Stomach smooth muscle (tissue), 2 donors: ENCODE measurements at regions not wholly inside any gene's neighbourhood (a gene's known extent, or its start where the extent isn't known, plus 50 kb on each side); places are given as distances from the start of the nearest gene placed in this dataset.

Experiments used
- H3K27ac ChIP-seq: one replicate; pipeline ENCODE4 v1.7.0; 2013; ENCODE audit warnings: mild to moderate bottlenecking, low read length, inconsistent platforms
- H3K27me3 ChIP-seq, 2 donors: one replicate each; pipeline ENCODE4 v1.7.0; 2013; ENCODE audit warnings: low read length in 2 of 2; ENCODE audit not compliant: insufficient read depth in 2 of 2, control insufficient read depth in 1 of 2
- H3K36me3 ChIP-seq, 2 donors: one replicate each; pipeline ENCODE4 v1.7.0; 2013; ENCODE audit warnings: low read length in 2 of 2; ENCODE audit not compliant: control insufficient read depth in 2 of 2, insufficient read depth in 2 of 2
- H3K4me1 ChIP-seq: one replicate; pipeline ENCODE4 v1.7.0; 2013; ENCODE audit warnings: low read length; ENCODE audit not compliant: control insufficient read depth, insufficient read depth
- H3K4me3 ChIP-seq, 2 donors: one replicate each; pipeline ENCODE4 v1.7.0; 2013; ENCODE audit warnings: low read length in 2 of 2
- H3K9ac ChIP-seq, 2 donors: one replicate each; pipeline ENCODE4 v1.7.0; 2013; ENCODE audit warnings: low read length in 2 of 2, mild to moderate bottlenecking in 1 of 2
- H3K9me3 ChIP-seq, 2 donors: one replicate each; pipeline ENCODE4 v1.7.0; 2013; ENCODE audit warnings: low read length in 2 of 2; ENCODE audit not compliant: control insufficient read depth in 2 of 2
- donor health status: healthy.
- donor health status: Pancreatic carcinoma.

DNA sequence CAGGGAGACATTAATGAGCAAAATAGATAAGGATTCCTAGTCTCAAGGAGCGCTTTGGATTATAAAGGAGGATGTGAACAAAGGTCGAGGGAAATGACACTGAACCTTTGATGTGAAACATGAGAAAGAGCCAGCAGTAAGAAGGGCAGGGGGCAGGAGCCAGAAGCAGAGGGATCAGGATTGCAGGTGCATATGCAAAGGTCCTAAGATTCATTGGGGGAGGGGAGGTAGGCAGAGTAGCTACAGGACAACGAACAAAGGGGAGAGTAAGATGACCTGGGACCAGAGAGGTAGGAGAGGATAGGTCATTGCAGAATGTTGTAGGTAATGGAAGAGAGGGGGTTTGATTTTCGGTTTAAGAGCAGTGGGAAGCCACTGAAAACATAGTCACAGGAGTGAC lies 129.2 kb upstream of the TRPM3 start:
- Histone ChIP-seq H3K36me3 (no peaks in the 10 kb centered on the region), H3K4me3 (no peak overlapping the region)

DNA sequence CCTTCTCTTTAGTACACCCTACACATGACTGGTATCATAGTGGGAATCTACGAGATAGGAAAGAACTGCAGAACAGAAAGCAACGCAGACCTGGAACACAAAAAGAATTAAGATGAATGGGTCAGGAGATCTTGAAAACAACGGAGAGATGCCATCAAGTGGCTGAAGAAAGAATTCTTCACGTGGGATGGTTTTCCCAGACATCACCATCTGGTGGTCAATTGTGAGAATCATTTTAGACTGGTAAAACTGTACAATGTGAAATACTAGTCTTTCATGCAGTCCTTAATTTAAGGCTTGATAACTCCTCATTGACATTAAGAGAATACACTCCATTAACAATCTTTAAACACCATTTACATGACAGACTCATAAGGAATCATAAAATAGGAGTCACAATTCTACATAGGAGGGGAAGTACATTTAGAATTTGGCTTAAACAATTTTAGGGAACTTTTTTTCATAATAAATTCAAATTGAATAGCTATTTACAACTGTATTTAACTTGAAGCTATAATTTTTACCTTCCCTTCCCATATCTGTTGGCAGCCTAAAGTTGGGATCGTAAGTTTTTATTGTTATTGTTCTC lies 128.4 kb upstream of the TRPM3 start:
- Histone ChIP-seq H3K4me3 (no peak overlapping the region), H3K36me3 (no peaks in the 10 kb centered on the region), H3K9ac (no peak overlapping the region), H3K27me3 (no peaks in the 10 kb centered on the region), H3K4me1 (no peaks in the 10 kb centered on the region), H3K9me3 (no peaks in the 10 kb centered on the region), H3K27ac (no peak overlapping the region)

More for the DNA sequence above, 129.2 kb upstream of the TRPM3 start:
- Histone ChIP-seq H3K4me1 (no peaks in the 10 kb centered on the region), H3K27ac (no peak overlapping the region), H3K27me3 (no peaks in the 10 kb centered on the region), H3K9ac (no peak overlapping the region), H3K9me3 (no peaks in the 10 kb centered on the region)

DNA sequence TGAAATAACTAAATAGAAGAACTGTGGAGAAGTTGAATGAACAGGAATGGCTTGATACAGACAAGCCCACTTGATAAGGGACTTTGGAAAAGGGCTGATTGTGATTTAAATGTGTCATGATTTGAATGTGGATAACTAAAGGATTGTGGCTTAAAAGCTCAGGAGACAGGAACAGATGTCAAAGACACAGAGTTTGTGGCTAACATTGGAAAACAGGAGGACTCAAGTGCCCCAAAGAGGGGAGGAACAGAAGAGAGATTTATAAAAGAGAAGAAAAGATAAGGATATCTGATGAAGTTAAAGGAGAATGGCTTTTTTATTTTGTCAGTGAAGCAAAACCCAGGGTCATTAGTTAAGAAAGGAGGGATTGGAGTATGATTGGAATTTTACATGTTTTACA lies 124.2 kb upstream of the TRPM3 start:
- H3K4me3 ChIP-seq, result no peak overlapping the region
- no peaks in the 10 kb centered on the region for H3K4me1 ChIP-seq
- no peaks in the 10 kb centered on the region for H3K9me3 ChIP-seq
- H3K9ac ChIP-seq, result no peak overlapping the region
- no peaks in the 10 kb centered on the region for H3K27me3 ChIP-seq
- no peak overlapping the region for H3K27ac ChIP-seq
- H3K36me3 ChIP-seq, result no peaks in the 10 kb centered on the region

DNA sequence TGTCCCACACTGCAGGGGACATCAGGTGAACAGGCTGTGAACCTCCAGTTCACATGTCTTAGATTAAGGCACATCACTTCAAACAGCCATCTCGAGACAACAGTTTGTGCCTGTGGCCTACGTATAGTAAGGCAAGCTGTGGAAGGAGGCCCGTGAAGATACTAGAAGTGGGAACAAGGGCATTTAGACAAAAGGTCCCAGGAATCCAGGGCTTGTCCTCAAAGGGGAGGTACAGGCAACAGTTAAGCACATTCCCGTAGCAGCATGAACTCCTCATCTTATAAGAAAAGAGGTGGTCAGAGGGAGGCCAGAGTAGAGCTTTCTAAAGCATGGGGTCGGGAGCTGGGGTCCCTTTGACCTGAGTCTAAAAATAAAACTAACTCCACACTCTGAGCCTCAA lies 122.5 kb upstream of the TRPM3 start:
- no peaks in the 10 kb centered on the region for H3K4me1 ChIP-seq
- no peaks in the 10 kb centered on the region for H3K27me3 ChIP-seq
- no peak overlapping the region for H3K9ac ChIP-seq
- H3K9me3 ChIP-seq, result no peaks in the 10 kb centered on the region
- H3K4me3 ChIP-seq, result no peak overlapping the region
- no peak overlapping the region for H3K27ac ChIP-seq
- H3K36me3 ChIP-seq, result no peaks in the 10 kb centered on the region

DNA sequence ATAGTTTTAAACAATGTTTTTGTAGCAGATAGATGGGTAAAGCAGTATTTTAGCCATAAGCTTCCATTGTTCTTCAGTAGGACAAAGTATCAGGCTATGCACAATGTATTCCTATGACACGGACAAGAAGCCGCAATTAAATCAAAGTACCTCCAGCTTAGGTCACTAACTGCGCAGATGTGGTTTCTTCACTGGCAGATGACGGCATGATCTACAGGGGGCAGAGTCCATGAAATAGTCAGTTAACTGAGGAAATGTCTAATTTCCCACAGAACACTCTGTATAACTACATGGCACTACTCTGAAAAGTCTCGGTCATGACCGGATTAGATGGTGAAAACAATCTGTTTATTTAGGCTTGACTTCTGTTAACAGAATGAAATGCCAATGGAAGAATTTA lies 120.7 kb upstream of the TRPM3 start:
- no peaks in the 10 kb centered on the region for H3K27me3 ChIP-seq
- no peak overlapping the region for H3K9ac ChIP-seq
- no peaks in the 10 kb centered on the region for H3K9me3 ChIP-seq
- H3K4me3 ChIP-seq, result no peak overlapping the region
- H3K4me1 ChIP-seq, result no peaks in the 10 kb centered on the region
- no peaks in the 10 kb centered on the region for H3K36me3 ChIP-seq
- H3K27ac ChIP-seq, result no peak overlapping the region

DNA sequence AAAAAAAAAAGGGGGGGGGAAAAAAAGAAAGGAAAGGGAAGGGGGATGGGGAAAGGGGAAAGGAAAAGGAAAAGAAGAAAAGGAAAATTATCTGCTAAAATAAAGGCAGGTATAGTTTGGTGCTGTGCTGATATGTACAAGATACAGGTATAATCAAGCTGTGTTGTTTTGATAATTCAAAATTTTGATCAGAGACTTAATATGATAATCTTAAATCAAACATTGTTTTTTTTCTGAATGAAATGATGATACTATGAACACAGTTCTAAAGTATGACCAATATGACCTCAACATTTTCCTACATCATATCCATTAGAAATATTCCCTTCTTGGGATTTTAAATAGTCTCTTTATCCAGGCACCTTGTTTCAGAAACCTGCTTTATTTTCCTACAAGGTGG lies 115.6 kb upstream of the TRPM3 start:
- Histone ChIP-seq H3K4me3 (no peak overlapping the region), H3K27ac (no peak overlapping the region), H3K4me1 (no peaks in the 10 kb centered on the region)

DNA sequence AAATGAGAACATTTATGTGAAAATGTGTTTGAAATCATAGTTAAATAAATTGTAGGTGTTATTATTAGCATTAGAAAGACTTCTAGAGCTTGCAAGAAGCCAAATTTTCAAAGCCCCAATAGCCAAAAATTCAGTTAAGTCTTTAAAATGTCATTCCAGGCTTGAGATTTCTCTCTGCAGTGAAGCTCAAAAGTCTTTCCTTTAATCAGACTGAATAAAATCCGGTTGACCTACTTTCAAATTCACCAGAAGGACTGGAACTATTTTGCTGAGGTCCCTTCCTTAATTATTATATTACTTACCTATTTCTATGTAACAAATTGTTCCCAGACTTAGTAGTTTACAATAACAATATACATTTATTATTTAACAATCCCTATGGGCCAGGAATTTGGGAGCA lies 112.2 kb upstream of the TRPM3 start:
- H3K27me3 ChIP-seq, result no peaks in the 10 kb centered on the region
- H3K36me3 ChIP-seq, result no peaks in the 10 kb centered on the region
- H3K4me1 ChIP-seq, result no peaks in the 10 kb centered on the region
- no peaks in the 10 kb centered on the region for H3K9me3 ChIP-seq
- no peak overlapping the region for H3K9ac ChIP-seq
- H3K4me3 ChIP-seq, result no peak overlapping the region
- no peak overlapping the region for H3K27ac ChIP-seq

More for the DNA sequence above, 115.6 kb upstream of the TRPM3 start:
- Histone ChIP-seq H3K36me3 (no peaks in the 10 kb centered on the region), H3K27me3 (no peaks in the 10 kb centered on the region), H3K9me3 (no peaks in the 10 kb centered on the region), H3K9ac (no peak overlapping the region)

DNA sequence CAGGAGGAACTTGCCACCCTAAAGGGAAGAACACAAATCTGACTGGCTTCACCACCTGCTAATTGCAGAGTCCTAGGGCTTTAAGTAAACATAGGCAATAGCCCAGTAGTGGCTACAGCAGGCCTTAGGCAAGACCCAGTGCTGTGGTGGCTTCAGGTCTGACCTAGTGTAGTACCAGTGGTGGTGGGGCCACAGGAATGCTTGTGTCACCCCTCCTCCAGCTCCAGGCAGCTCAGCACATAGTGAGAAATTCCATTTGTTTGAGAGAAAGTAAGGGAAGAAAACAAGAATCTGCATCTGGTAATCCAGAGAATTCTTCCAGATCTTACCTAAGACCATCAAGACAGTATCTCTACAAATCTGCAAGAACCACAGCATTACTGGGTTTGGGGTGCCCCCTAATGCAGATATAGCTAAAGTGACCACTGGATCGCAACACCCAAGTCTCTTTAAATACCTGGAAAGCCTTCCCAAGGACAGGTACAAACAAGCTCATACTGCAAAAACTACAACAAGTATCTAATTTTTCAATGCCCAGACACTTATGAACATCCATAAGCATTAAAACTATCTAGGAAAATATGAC lies 102.6 kb upstream of the TRPM3 start:
- Histone ChIP-seq H3K9me3 (no peaks in the 10 kb centered on the region), H3K27me3 (no peaks in the 10 kb centered on the region), H3K4me3 (no peak overlapping the region), H3K36me3 (no peaks in the 10 kb centered on the region), H3K27ac (no peak overlapping the region), H3K4me1 (no peaks in the 10 kb centered on the region), H3K9ac (no peak overlapping the region)

DNA sequence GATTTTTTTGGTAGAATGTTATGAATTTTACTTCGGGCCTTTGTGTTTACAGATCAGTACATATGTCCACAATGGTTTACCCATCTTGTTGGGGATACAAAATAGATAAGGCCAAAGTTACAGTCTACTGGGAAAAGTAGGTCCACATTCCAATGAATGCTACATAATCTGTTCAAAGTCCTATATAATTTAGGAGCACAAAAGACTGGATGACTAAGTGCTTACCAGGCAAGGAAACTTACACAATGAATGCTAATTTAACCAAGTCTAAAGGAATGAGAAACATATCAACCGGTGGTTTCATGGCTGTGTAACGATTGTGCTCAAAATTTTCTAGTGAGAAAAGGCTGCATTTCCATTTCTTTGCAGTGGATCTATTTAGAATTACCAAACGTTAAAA lies 97.4 kb upstream of the TRPM3 start:
- H3K4me1 ChIP-seq, result no peaks in the 10 kb centered on the region
- no peak overlapping the region for H3K9ac ChIP-seq
- H3K36me3 ChIP-seq, result no peaks in the 10 kb centered on the region
- H3K4me3 ChIP-seq, result no peak overlapping the region
- H3K27me3 ChIP-seq, result no peaks in the 10 kb centered on the region
- no peak overlapping the region for H3K27ac ChIP-seq
- H3K9me3 ChIP-seq, result no peaks in the 10 kb centered on the region

DNA sequence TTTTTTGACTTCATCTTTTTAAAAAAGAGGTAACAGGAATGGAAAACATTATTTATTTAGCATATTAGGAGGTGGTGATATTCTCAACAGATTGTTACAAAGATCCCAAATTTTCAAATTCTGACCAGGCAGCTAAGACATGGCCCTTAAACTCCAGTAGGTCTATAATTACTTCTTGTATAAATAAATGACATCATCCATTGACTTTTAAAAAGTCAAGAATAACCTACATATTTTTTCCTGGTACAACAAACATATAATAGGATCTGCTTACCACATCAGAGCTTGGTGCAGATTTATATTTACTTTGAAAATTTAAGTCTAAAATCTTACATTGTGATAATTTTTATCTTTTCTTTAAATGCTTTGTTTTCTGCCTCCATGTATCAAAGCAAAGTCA lies 92.2 kb upstream of the TRPM3 start:
- no peak overlapping the region for H3K9ac ChIP-seq
- H3K36me3 ChIP-seq, result no peaks in the 10 kb centered on the region
- no peaks in the 10 kb centered on the region for H3K27me3 ChIP-seq
- H3K4me1 ChIP-seq, result no peaks in the 10 kb centered on the region
- no peak overlapping the region for H3K4me3 ChIP-seq
- no peaks in the 10 kb centered on the region for H3K9me3 ChIP-seq
- no peak overlapping the region for H3K27ac ChIP-seq

DNA sequence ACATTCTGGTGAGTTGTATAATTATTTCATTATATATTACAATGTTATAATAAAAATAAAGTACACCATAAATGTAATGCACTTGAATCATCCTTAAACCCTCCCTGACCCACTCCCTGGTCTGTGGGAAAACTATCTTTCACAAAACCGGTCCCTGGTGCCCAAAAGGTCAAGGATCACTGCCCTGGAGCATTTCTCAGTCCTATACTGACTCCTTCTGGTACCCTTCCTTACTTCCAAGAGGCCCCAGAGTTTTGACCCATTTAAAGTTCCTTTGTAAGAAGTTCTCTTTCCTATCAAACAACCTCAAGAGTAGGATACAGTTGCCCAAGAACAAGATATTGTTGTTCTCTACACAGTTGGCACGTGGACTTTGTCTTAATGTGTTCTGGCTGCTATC lies 88.9 kb upstream of the TRPM3 start:
- Histone ChIP-seq H3K27me3 (no peaks in the 10 kb centered on the region), H3K9me3 (no peaks in the 10 kb centered on the region), H3K4me3 (no peak overlapping the region), H3K9ac (no peak overlapping the region), H3K27ac (no peak overlapping the region), H3K36me3 (no peaks in the 10 kb centered on the region), H3K4me1 (no peaks in the 10 kb centered on the region)
